Stomach (tissue), 8 donors: ENCODE measurements at regions not wholly inside any gene's neighbourhood (a gene's known extent, or its start where the extent isn't known, plus 50 kb on each side); places are given as distances from the start of the nearest gene placed in this dataset.

Source experiments
- DNase-seq, 2 donors: peaks; one replicate each; pipeline versions ENCODE4 v3.0.0 to v3.0.0-alpha.2; 2013 to 2019
- H3K27ac ChIP-seq, 5 donors: fragments of 200-600 bp in 4 of 5; sonication (generic) in 4 of 5; one replicate each; pipeline ENCODE4 v1.5.1; 2013 to 2019; ENCODE audit warnings: mild to moderate bottlenecking in 1 of 5, moderate library complexity in 1 of 5
- H3K27me3 ChIP-seq, 3 donors: fragments of 200-600 bp; sonication (generic); one replicate each; pipeline ENCODE4 v1.5.1; 2017 to 2019; ENCODE audit warnings: mixed run types in 1 of 3
- H3K36me3 ChIP-seq, 4 donors: fragments of 200-600 bp; sonication (generic); 1 replicate in 3 of 4; 2 replicates in 1 of 4; pipeline ENCODE4 v1.5.1; 2016 to 2019
- H3K4me1 ChIP-seq, 4 donors: fragments of 200-600 bp; sonication (generic); one replicate each; pipeline ENCODE4 v1.5.1; 2016 to 2019
- H3K4me3 ChIP-seq, 4 donors: fragments of 200-600 bp; sonication (generic) in 3 of 4; one replicate each; pipeline ENCODE4 v1.5.1; 2016 to 2019; ENCODE audit warnings: mild to moderate bottlenecking in 1 of 4
- H3K9me3 ChIP-seq, 4 donors: fragments of 200-600 bp; sonication (generic); one replicate each; pipeline ENCODE4 v1.5.1; 2016 to 2019
- CTCF ChIP-seq, 7 experiments: fragments of 450-650 bp in 4 of 7; fragments of 200-600 bp in 3 of 7; sonication (generic) in 3 of 7; IDR thresholded peaks; one replicate each; pipeline ENCODE4 v1.5.1; 2016 to 2019; ENCODE audit warnings: antibody characterized with exemption in 7 of 7, control low read depth in 2 of 7, mild to moderate bottlenecking in 1 of 7
- EP300 ChIP-seq: sonication (generic); formaldehyde crosslinking; IDR thresholded peaks from one replicate; pipeline ENCODE4 v1.6.1; 2017; ENCODE audit warnings: antibody characterized with exemption
- POLR2A ChIP-seq, 4 donors: fragments of 450-650 bp; IDR thresholded peaks; one replicate each; pipeline ENCODE4 v1.6.1; 2016; ENCODE audit warnings: antibody characterized with exemption in 4 of 4, control low read depth in 2 of 4, mild to moderate bottlenecking in 1 of 4, moderate library complexity in 1 of 4
- POLR2AphosphoS5 ChIP-seq, 3 donors: sonication (generic); formaldehyde crosslinking; IDR thresholded peaks; one replicate each; pipeline ENCODE4 v1.6.1; 2016; ENCODE audit warnings: antibody characterized with exemption in 3 of 3
- WGBS, 5 donors: extraction: QIAGEN DNeasy Blood & Tissue Kit in 3 of 5; methylation state at CpG; one replicate each; pipeline versions ENCODE4 v1.1.5 to v1.1.7; 2013 to 2018; 5-methylcytosine and 5-hydroxymethylcytosine counted together
- intact Hi-C: fragments of 100-400 bp; cut with DNase I; formaldehyde crosslinking; loops from one replicate; pipeline ENCODE4 v1.15.1; 2023; ENCODE audit warnings: low total_unique reads
- donor health status: healthy with polysubstance abuse.
- donor health status: Bipolar disorder and iron deficiency.
- donor health status: healthy.

GRCh38 chr15:92772626-92773244 is 117.2 kb upstream of the FAM174B start:
- 86 to 91% (median 88%) methylated on average over 24 of the region's 24 CpGs for WGBS, 5 donors

GRCh38 chr15:92773340-92773739 is 117.8 kb upstream of the FAM174B start:
- H3K36me3 ChIP-seq = no peaks in the 10 kb centered on the region
- no peaks in the 10 kb centered on the region for H3K4me1 ChIP-seq
- DNase-seq = no peak
- H3K4me3 ChIP-seq = no peak overlapping the region
- no peak overlapping the region for H3K27ac ChIP-seq
- H3K9me3 ChIP-seq = no peaks in the 10 kb centered on the region
- no peaks in the 10 kb centered on the region for H3K27me3 ChIP-seq
- WGBS, 5 donors = 91 to 96% (median 95%) methylated on average over 6 of the region's 6 CpGs
- TF ChIP-seq POLR2AphosphoS5 (IDR thresholded peaks at IDR 0.05) = no peak
- no peak for TF ChIP-seq CTCF (IDR thresholded peaks at IDR 0.05)
- no peak for TF ChIP-seq POLR2A (IDR thresholded peaks at IDR 0.05)
- intact Hi-C loops = no loop called here

More at GRCh38 chr15:92772626-92773244, 117.2 kb upstream of the FAM174B start:
- no peak for TF ChIP-seq CTCF (IDR thresholded peaks at IDR 0.05)
- TF ChIP-seq POLR2AphosphoS5 (IDR thresholded peaks at IDR 0.05) = no peak
- no peak for TF ChIP-seq POLR2A (IDR thresholded peaks at IDR 0.05)
- no peak for TF ChIP-seq EP300
- Histone ChIP-seq H3K27me3 (no peaks in the 10 kb centered on the region), H3K4me1 (no peaks in the 10 kb centered on the region), H3K4me3 (no peak overlapping the region), H3K27ac (no peak overlapping the region), H3K36me3 (no peaks in the 10 kb centered on the region), H3K9me3 (no peaks in the 10 kb centered on the region)
- intact Hi-C loops = no loop called here
- DNase-seq = no peak

DNA sequence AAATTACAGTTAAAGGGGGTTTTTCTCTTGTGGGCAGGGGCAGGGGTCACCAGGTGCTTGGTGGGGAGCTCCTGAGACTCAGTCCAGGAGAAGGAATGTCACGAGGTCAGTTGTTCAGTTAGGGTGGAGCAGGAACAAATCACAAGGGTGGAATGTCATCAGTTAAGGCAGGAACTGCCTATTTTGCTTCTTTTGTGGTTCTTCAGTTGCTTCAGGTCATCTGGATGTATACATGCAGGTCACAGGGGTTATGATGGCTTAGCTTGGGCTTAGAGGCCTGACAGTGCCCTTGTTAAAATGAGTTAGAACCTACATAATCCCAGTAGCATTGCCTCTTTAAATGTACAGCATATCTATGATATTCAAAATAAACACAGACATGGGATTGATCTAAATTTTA is 120.2 kb upstream of the CHD2 start:
- intact Hi-C loops = no loop called here
- TF ChIP-seq EP300 (no peak), POLR2AphosphoS5 (IDR thresholded peaks at IDR 0.05) (no peak), POLR2A (IDR thresholded peaks at IDR 0.05) (no peak), CTCF (IDR thresholded peaks at IDR 0.05) (no peak)
- 79 to 96% (median 87%) methylated on average over 1 of the region's 1 CpG for WGBS, 5 donors
- no peaks in the 10 kb centered on the region for H3K4me1 ChIP-seq
- H3K27me3 ChIP-seq = no peaks in the 10 kb centered on the region
- no peak overlapping the region for H3K4me3 ChIP-seq
- H3K27ac ChIP-seq = no peak overlapping the region
- H3K36me3 ChIP-seq = peaks cover 0 to 13% (median 0%) of the 10 kb centered on the region in 4 donors
- no peak for DNase-seq
- peaks cover 0 to 13% (median 6%) of the 10 kb centered on the region in 4 donors for H3K9me3 ChIP-seq

GRCh38 chr15:92780843-92781242 is 119.3 kb upstream of the CHD2 start:
- no peak overlapping the region for H3K27ac ChIP-seq
- H3K36me3 ChIP-seq = peaks cover 0 to 13% (median 0%) of the 10 kb centered on the region in 4 donors
- DNase-seq = peak in 1 of 2 donors; percentile 51
- H3K9me3 ChIP-seq = peaks cover 0 to 13% (median 6%) of the 10 kb centered on the region in 4 donors
- WGBS, 5 donors = 94 to 96% (median 96%) methylated on average over 3 of the region's 3 CpGs
- H3K4me3 ChIP-seq = no peak overlapping the region
- intact Hi-C loops = no loop called here
- H3K4me1 ChIP-seq = no peaks in the 10 kb centered on the region
- TF ChIP-seq POLR2A (IDR thresholded peaks at IDR 0.05) (no peak), EP300 (no peak), CTCF (IDR thresholded peaks at IDR 0.05) (no peak), POLR2AphosphoS5 (IDR thresholded peaks at IDR 0.05) (no peak)
- H3K27me3 ChIP-seq = no peaks in the 10 kb centered on the region
